ENCODE measurements at regions not wholly inside any gene's neighbourhood (a gene's known extent, or its start where the extent isn't known, plus 50 kb on each side); places are given as distances from the start of the nearest gene placed in this dataset.
"Not testable (repeated sequence)": the region's sequence is repeated elsewhere in the genome, so short reads cannot be mapped to it uniquely, and the experiment has no call there.

- peak in 1 of 3 donors; percentile 55 for DNase-seq
These were observed 185.8 kb upstream of the NREP start for GRCh38 chr5:111942661-111943401.

- no peak for DNase-seq
These were observed 185.2 kb upstream of the NREP start for GRCh38 chr5:111942201-111942600.

GRCh38 chr5:111937094-111937493 lies 180.1 kb upstream of the NREP start:
- DNase-seq: no peak

DNA sequence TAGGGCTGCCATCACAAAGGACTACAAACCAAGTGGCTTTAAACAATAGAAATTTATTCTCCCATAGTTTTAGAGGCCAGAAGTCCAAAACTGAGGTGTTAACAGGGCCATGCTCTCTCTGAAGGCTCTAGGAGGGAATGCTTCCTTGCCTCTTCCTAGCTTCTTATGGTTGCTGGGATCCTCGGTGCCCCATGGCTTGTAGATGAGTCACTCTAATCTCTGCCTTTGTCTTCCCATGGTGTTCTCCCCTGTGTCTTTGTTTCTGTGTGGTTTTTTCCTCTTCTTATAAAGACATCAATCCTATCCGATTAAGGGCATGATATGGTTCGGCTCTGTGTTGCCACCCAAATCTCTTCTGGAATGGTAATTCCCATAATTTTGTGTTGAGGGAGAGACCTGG lies 178.8 kb upstream of the NREP start:
- DNase-seq: no peak

- DNase-seq: no peak
These were observed 178.0 kb upstream of the NREP start for GRCh38 chr5:111935009-111935408.

- no peak for DNase-seq
These were observed 177.5 kb upstream of the NREP start for GRCh38 chr5:111934511-111934910.

DNA sequence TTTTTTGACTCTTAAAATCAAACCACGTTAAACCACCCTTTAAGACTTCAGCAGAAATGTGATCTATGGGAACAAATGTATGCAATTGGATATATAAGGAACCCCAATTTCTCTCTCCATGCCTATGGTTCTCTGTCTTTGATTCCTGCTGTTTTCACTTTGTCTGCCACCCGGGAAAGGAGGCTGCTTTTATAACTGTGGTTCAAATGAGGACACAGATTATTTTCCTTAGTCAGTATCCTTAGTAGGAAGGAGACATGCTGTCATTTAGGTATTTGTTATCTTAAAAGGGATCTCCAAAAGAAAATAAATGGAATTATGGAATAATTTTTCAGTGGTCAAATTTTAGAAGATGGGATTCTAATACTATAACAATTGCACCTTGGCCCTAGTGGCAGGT lies 176.1 kb upstream of the NREP start:
- no peak for DNase-seq

DNA sequence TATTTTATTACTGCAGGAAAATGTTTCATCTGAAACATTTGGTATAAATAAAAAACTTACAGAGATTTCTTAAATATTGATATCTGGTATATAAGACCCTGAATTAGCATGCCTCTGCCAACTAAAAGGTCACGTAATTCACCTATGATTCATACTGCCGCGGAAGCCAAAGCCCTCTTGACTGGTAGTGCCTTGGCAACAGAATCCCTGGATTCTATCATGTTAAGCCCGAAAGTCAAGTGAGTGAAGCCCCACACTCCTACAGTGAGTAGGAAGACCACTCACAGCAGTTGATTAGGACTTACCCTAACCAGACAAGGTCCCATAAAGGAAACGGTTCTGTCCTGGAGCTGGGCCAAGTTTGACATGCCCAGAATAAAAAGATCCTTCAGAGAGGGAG lies 175.6 kb upstream of the NREP start:
- no peak for DNase-seq

- no peak for DNase-seq
These were observed 175.2 kb upstream of the NREP start for GRCh38 chr5:111932199-111932598.

DNA sequence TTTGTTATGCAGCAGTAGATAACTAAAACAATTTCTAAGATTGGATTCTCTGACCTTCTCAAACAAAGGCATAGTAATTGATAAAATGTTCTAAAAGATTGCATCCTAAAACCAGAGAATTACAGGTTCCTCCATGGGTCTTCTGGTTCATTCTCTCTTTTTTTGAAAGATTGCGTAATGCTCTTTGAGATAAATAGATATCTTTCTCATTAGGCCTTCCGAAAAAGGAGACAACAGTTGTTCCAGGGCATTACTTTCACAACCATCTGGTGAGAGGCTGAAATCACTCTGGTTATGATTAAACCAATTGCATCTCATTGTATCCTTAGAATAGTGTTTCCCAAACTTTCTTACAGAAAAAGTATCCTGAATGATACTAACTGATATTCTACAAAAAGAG lies 174.7 kb upstream of the NREP start:
- no peak for DNase-seq

GRCh38 chr5:111930905-111931461 lies 174.0 kb upstream of the NREP start:
- peak in 1 of 3 donors; percentile 64 for DNase-seq

- no peak for DNase-seq
These were observed 173.5 kb upstream of the NREP start for GRCh38 chr5:111930449-111930848.

GRCh38 chr5:111929867-111930266 lies 172.9 kb upstream of the NREP start:
- peak in 2 of 3 donors; percentile 42 to 86 for DNase-seq

GRCh38 chr5:111929261-111929660 lies 172.3 kb upstream of the NREP start:
- DNase-seq: no peak

GRCh38 chr5:111928511-111928910 lies 171.5 kb upstream of the NREP start:
- DNase-seq: no peak

GRCh38 chr5:111927191-111927590 lies 170.2 kb upstream of the NREP start:
- DNase-seq: no peak

GRCh38 chr5:111926026-111926425 lies 169.0 kb upstream of the NREP start:
- no peak for DNase-seq

DNA sequence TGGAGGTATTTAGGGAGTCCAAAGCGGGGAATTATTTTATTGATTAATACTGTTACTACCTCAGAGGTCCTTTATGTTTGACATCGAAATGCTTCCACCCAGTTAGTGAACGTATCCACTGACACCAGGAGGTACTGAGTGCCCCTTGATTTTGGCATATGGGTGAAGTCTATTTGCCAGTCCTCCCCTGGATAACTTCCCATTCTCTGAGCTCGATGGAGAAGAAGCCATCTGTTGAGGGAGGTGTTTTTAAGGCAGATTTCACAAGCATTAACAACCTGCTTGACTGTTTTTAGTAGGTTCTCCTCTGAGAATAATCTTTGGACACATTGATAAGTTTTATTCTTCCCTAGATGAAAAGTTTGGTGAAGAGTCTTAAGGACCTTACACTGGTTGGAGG lies 165.3 kb upstream of the NREP start:
- no peak for DNase-seq

DNA sequence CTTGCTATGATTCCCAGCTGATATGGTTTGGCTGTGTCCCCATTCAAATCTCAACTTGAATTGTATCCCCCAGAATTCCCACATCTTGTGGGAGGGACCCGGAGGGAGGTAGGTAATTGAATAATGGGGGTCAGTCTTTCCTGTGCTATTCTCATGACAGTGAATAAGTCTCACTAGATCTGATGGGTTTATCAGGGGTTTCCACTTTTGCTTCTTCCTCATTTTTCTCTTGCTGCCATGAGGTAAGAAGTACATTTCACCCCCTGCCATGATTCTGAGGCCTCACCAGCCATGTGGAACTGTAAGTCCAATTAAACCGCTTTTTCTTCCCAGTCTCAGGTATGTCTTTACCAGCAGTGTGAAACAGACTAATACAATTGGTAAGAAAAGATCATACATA lies 164.7 kb upstream of the NREP start:
- not testable (repeated sequence) for DNase-seq

- no peak for DNase-seq
These were observed 158.1 kb upstream of the NREP start for GRCh38 chr5:111914966-111915636.

- DNase-seq: no peak
These were observed 145.4 kb upstream of the NREP start for GRCh38 chr5:111902436-111902835.

DNA sequence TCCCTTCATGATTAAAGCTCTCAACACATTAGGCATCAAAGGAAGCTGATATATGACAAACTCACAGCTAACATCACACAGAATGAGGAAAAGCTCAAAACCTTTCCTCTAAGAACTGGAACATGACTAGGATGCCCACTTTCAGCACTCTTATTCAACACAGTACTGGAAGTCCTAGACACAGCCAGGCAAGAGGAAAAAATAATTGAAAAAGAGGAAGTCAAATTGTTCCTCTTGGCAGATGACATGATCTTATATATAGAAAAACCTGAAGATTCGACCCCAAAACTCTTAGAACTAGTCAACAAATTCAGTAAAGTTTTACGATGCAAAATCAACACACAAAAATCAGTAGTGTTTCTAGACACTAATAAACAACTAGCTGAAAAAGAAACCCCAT lies 144.3 kb upstream of the NREP start:
- no peak for DNase-seq

GRCh38 chr5:111892949-111893348 lies 136.0 kb upstream of the NREP start:
- peak in 2 of 3 donors; percentile 18 to 39 for DNase-seq

All from muscle of back (tissue), 3 donors.